ENCODE measurements at regions not wholly inside any gene's neighbourhood (a gene's known extent, or its start where the extent isn't known, plus 50 kb on each side); places are given as distances from the start of the nearest gene placed in this dataset.

GRCh38 chr10:124176349-124177179, 83.2 kb upstream of the CHST15 start:
- no peaks in the 10 kb centered on the region for H3K4me1 ChIP-seq
- 83% methylated on average over 4 of the region's 15 CpGs for WGBS
- H3K27ac ChIP-seq: no peak overlapping the region
- no peaks in the 10 kb centered on the region for H3K9me3 ChIP-seq
- no peak for TF ChIP-seq POLR2AphosphoS5 (IDR thresholded peaks at IDR 0.05)
- TF ChIP-seq, protein P1, sequence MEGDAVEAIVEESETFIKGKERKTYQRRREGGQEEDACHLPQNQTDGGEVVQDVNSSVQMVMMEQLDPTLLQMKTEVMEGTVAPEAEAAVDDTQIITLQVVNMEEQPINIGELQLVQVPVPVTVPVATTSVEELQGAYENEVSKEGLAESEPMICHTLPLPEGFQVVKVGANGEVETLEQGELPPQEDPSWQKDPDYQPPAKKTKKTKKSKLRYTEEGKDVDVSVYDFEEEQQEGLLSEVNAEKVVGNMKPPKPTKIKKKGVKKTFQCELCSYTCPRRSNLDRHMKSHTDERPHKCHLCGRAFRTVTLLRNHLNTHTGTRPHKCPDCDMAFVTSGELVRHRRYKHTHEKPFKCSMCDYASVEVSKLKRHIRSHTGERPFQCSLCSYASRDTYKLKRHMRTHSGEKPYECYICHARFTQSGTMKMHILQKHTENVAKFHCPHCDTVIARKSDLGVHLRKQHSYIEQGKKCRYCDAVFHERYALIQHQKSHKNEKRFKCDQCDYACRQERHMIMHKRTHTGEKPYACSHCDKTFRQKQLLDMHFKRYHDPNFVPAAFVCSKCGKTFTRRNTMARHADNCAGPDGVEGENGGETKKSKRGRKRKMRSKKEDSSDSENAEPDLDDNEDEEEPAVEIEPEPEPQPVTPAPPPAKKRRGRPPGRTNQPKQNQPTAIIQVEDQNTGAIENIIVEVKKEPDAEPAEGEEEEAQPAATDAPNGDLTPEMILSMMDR (IDR thresholded peaks at IDR 0.05): no peak
- no peak for TF ChIP-seq EP300 (IDR thresholded peaks at IDR 0.05)
- no peak for TF ChIP-seq POLR2A (IDR thresholded peaks at IDR 0.05)
- H3K4me3 ChIP-seq: no peak overlapping the region
- no peaks in the 10 kb centered on the region for H3K36me3 ChIP-seq
- H3K27me3 ChIP-seq: no peaks in the 10 kb centered on the region
- DNase-seq (ENCODE audit: low spot score in 2 of 2): no peak

DNA sequence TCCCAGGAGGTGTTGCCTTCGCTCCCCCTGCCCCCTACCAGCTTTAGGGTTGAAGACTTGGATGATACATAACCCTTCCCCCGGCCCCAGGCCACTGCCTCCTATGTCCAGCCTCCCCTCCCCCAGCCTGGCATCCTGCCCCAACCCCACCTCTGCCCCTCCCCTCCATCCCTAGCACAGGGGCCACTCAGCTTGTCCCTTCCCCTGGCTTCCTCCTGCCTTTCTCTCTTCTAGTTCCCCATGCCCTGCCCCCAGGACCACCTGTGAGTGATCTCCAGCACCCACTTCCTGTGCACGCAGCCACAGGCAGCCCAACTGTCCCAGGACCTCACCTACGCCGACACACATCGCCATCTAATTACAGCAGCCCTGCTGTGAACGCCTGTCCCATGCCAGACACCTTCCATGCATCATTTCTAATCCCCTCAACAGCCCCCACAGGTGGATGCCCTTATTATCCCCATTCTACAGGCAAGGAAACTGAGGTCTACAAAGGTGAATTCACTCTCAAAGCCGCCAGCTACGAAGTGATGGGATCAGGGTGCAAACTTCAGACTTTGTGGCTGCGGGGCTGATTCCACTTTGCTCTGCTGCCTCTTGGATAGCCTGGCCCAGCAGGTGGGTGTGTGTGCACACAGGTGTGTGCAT, 82.4 kb upstream of the CHST15 start:
- 90% methylated on average over 10 of the region's 10 CpGs for WGBS
- Histone ChIP-seq H3K27ac (no peak overlapping the region), H3K4me1 (no peaks in the 10 kb centered on the region), H3K4me3 (no peak overlapping the region), H3K27me3 (no peaks in the 10 kb centered on the region), H3K9me3 (no peaks in the 10 kb centered on the region), H3K36me3 (no peaks in the 10 kb centered on the region)
- no peak for DNase-seq (ENCODE audit: low spot score in 2 of 2)
- TF ChIP-seq, protein P1 (IDR thresholded peaks at IDR 0.05): no peak
- TF ChIP-seq POLR2AphosphoS5 (IDR thresholded peaks at IDR 0.05) (no peak), EP300 (IDR thresholded peaks at IDR 0.05) (no peak), POLR2A (IDR thresholded peaks at IDR 0.05) (no peak)

DNA sequence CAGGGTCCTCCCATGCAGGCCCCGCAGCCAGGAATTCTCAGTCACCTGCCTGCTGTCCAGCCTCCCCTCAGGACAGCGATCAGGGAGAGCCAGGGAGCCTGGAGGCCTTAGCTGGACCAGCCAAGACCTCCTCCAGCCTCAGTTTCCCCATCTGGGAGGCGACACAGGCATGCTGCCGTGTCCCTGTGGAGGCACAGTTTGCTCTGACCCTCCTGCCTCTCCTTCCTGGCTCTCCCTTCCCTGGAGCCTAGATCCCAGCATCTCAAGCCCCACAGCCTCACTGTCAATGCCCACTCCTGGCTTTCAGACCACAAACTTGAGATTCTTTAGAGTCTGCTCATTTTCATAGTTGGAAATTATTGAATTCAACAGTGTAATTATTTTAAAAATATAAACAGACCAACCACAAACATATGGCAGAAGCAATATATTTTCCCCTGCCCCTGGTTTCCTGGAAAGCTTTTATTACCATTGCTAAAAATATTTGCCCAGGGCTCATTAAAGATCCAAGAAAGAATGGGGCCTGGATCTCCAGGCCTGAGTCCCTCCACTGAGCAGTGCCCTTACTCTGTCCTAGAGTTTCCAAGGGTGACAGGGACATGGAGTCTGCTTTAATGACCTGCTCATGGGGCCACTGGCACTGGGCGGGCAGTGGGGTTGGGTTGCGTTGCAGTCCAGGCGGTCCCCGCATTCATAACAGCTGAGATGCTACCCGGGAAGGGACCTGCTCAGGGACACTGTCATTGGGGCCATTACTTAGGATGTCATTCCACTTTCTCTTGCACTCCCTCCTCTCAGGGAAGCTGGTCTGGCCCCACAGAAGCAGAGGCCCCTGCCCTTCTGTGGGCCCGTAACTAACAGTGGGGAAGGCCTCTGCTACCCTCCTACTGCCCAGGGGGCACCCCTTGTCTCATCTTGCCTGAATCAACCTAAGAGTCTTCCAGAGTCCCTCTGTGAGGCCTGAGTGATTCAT, 81.6 kb upstream of the CHST15 start:
- H3K9me3 ChIP-seq: no peaks in the 10 kb centered on the region
- TF ChIP-seq EP300 (IDR thresholded peaks at IDR 0.05) (no peak), POLR2AphosphoS5 (IDR thresholded peaks at IDR 0.05) (no peak), POLR2A (IDR thresholded peaks at IDR 0.05) (no peak)
- TF ChIP-seq, protein P1 (IDR thresholded peaks at IDR 0.05): no peak
- no peak overlapping the region for H3K27ac ChIP-seq
- H3K4me1 ChIP-seq: no peaks in the 10 kb centered on the region
- no peaks in the 10 kb centered on the region for H3K36me3 ChIP-seq
- H3K4me3 ChIP-seq: no peak overlapping the region
- WGBS: 86% methylated on average over 10 of the region's 10 CpGs
- H3K27me3 ChIP-seq: no peaks in the 10 kb centered on the region
- DNase-seq (ENCODE audit: low spot score in 2 of 2): no peak

- Histone ChIP-seq H3K4me3 (no peak overlapping the region), H3K27ac (no peak overlapping the region), H3K36me3 (no peaks in the 10 kb centered on the region), H3K4me1 (no peaks in the 10 kb centered on the region), H3K27me3 (no peaks in the 10 kb centered on the region), H3K9me3 (no peaks in the 10 kb centered on the region)
- no peak for DNase-seq (ENCODE audit: low spot score in 2 of 2)
- WGBS: 91% methylated on average over 13 of the region's 15 CpGs
- TF ChIP-seq POLR2A (IDR thresholded peaks at IDR 0.05) (no peak), POLR2AphosphoS5 (IDR thresholded peaks at IDR 0.05) (no peak), EP300 (IDR thresholded peaks at IDR 0.05) (no peak)
- TF ChIP-seq, protein P1 (IDR thresholded peaks at IDR 0.05): no peak
Measured at GRCh38 chr10:124174071-124174566, 80.7 kb upstream of the CHST15 start.

Measured in suprapubic skin (tissue), 4 donors.